ENCODE measurements at regions not wholly inside any gene's neighbourhood (a gene's known extent, or its start where the extent isn't known, plus 50 kb on each side); places are given as distances from the start of the nearest gene placed in this dataset.

DNA sequence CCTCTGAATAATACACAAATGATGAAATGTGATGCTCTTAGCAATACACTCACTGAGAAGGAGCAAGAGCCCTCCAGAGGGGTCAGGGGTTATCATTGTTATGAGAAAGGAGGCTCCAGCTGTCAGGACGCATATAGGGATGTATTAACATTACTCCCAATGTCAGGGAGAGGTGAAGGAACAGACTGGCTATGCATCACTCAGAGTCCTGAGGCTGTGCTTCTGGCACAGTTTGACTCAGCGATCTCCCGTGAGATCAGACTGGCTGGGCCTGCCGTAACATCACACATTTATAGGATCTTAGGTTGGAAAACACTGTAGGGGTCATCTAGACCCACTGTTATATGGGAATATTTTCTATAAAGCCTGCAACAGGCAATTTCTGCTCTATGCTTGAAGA is 226.5 kb upstream of the GLRA1 start:
- no peaks in the 10 kb centered on the region for H3K36me3 ChIP-seq (ENCODE audit: control insufficient read depth in 2 of 2, insufficient read depth in 2 of 2, low read length in 1 of 2)
- TF ChIP-seq SPI1 (IDR thresholded peaks at IDR 0.05; ENCODE audit: borderline replicate concordance, insufficient read depth, low read depth, low read length): no peak
- TF ChIP-seq HDAC6 (IDR thresholded peaks at IDR 0.05; ENCODE audit: unreplicated experiment): no peak
- TF ChIP-seq, protein P1, sequence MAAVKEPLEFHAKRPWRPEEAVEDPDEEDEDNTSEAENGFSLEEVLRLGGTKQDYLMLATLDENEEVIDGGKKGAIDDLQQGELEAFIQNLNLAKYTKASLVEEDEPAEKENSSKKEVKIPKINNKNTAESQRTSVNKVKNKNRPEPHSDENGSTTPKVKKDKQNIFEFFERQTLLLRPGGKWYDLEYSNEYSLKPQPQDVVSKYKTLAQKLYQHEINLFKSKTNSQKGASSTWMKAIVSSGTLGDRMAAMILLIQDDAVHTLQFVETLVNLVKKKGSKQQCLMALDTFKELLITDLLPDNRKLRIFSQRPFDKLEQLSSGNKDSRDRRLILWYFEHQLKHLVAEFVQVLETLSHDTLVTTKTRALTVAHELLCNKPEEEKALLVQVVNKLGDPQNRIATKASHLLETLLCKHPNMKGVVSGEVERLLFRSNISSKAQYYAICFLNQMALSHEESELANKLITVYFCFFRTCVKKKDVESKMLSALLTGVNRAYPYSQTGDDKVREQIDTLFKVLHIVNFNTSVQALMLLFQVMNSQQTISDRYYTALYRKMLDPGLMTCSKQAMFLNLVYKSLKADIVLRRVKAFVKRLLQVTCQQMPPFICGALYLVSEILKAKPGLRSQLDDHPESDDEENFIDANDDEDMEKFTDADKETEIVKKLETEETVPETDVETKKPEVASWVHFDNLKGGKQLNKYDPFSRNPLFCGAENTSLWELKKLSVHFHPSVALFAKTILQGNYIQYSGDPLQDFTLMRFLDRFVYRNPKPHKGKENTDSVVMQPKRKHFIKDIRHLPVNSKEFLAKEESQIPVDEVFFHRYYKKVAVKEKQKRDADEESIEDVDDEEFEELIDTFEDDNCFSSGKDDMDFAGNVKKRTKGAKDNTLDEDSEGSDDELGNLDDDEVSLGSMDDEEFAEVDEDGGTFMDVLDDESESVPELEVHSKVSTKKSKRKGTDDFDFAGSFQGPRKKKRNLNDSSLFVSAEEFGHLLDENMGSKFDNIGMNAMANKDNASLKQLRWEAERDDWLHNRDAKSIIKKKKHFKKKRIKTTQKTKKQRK (IDR thresholded peaks at IDR 0.05; ENCODE audit: low read depth, low read length): no peak
- TF ChIP-seq PBX3 (IDR thresholded peaks at IDR 0.05; ENCODE audit: insufficient replicate concordance, low read depth, low read length): no peak
- no peak for TF ChIP-seq ZBTB11 (CRISPR knock-in tag; IDR thresholded peaks at IDR 0.05)
- no peak for TF ChIP-seq CREM (IDR thresholded peaks at IDR 0.05; ENCODE audit: low read depth)
- no peak for TF ChIP-seq MYC (IDR thresholded peaks at IDR 0.05; ENCODE audit: insufficient read depth, insufficient read length, insufficient replicate concordance, low read length, severe bottlenecking)
- no peak for TF ChIP-seq NBN (IDR thresholded peaks at IDR 0.05)
- TF ChIP-seq SMARCA5 (IDR thresholded peaks at IDR 0.05): no peak
- TF ChIP-seq NFYB (IDR thresholded peaks at IDR 0.05; ENCODE audit: insufficient read depth, low read depth, low read length): no peak
- no peak for TF ChIP-seq CHD2 (IDR thresholded peaks at IDR 0.05; ENCODE audit: borderline replicate concordance, low read depth, low read length)
- no peak for TF ChIP-seq WRNIP1 (IDR thresholded peaks at IDR 0.05; ENCODE audit: borderline replicate concordance, low read depth, low read length)
- TF ChIP-seq IRF3 (IDR thresholded peaks at IDR 0.05): no peak
- no peak for TF ChIP-seq RCOR1 (conservative IDR thresholded peaks at IDR 0.05; ENCODE audit: low read depth, low read length)
- TF ChIP-seq IKZF1 (conservative IDR thresholded peaks at IDR 0.05): no peak
- ChIA-PET SMC1A (ENCODE audit: uncharacterized antibody, unreplicated experiment) (no interaction called here), RAD21 (ENCODE audit: unreplicated experiment) (no interaction called here), POLR2A (no interaction called here), CTCF (no interaction called here)
- H3K4me2 ChIP-seq (ENCODE audit: control insufficient read depth, insufficient read depth): no peak overlapping the region
- no peak overlapping the region for H3K27ac ChIP-seq (ENCODE audit: control insufficient read depth, insufficient read depth)
- H2AFZ ChIP-seq (ENCODE audit: control insufficient read depth, low read depth, low read length): no peak overlapping the region
- FAIRE-seq: no peak
- no peaks in the 10 kb centered on the region for H3K9me3 ChIP-seq (replicated peaks; ENCODE audit: control insufficient read depth, insufficient read depth, low read length)
- intact Hi-C loops (cut with micrococcal nuclease; ENCODE audit: unreplicated experiment) (no loop called here), in situ Hi-C loops (cut with MboI) (no loop called here)
- no peaks in the 10 kb centered on the region for H3K4me1 ChIP-seq (ENCODE audit: control insufficient read depth, insufficient read depth, low read length)
- H3K27me3 ChIP-seq (replicated peaks in 1 of 2; ENCODE audit: control insufficient read depth in 2 of 2, insufficient read depth in 2 of 2, low read length in 1 of 2): no peaks in the 10 kb centered on the region
- no peak for ATAC-seq
- no peak for DNase-seq (ENCODE audit: low read depth, low spot score)
- BruUV-seq (replicated peaks): no TSS peak
- no peak overlapping the region for H3K4me3 ChIP-seq
- 24% methylated on average over 4 of the region's 4 CpGs for WGBS (ENCODE audit: insufficient coverage, insufficient replicate concordance, low lambda C conversion rate, missing lambda C conversion rate)
- H3K79me2 ChIP-seq (ENCODE audit: control insufficient read depth, insufficient read depth, low read length): no peaks in the 10 kb centered on the region
- no peaks in the 10 kb centered on the region for H4K20me1 ChIP-seq (ENCODE audit: control insufficient read depth, insufficient read depth)
- no peak overlapping the region for H3K9ac ChIP-seq (ENCODE audit: control insufficient read depth, insufficient read depth, low read length)
